Gastrocnemius medialis (tissue), 4 donors: ENCODE measurements at regions not wholly inside any gene's neighbourhood (a gene's known extent, or its start where the extent isn't known, plus 50 kb on each side); places are given as distances from the start of the nearest gene placed in this dataset.

Experiments
- ATAC-seq, 2 donors: fragments of 150-250 bp; one replicate each; pipeline ENCODE4 v1.9.1; 2016
- DNase-seq, 2 donors: peaks; one replicate each; pipeline ENCODE4 v3.0.0-alpha.2; 2019
- H3K27ac ChIP-seq, 4 donors: fragments of 200-600 bp; sonication (generic); 1 replicate in 1 of 4; 2 replicates in 3 of 4; pipeline ENCODE4 v1.5.1; 2016 to 2018; ENCODE audit warnings: mild to moderate bottlenecking in 2 of 4, moderate library complexity in 1 of 4
- H3K27me3 ChIP-seq, 3 donors: fragments of 200-600 bp; sonication (generic) in 2 of 3; 1 replicate in 1 of 3; 2 replicates in 2 of 3; pipeline versions ENCODE4 v1.5.1 to v1.6.0; 2016 to 2019; ENCODE audit warnings: mild to moderate bottlenecking in 1 of 3, moderate library complexity in 1 of 3
- H3K36me3 ChIP-seq, 2 donors: fragments of 200-600 bp; sonication (generic) in 1 of 2; one replicate each; pipeline ENCODE4 v1.5.1; 2017 to 2018
- H3K4me1 ChIP-seq, 2 donors: fragments of 200-600 bp; sonication (generic) in 1 of 2; one replicate each; pipeline ENCODE4 v1.5.1; 2016 to 2017; ENCODE audit warnings: mild to moderate bottlenecking in 2 of 2
- H3K4me3 ChIP-seq, 4 donors: fragments of 200-600 bp; sonication (generic) in 3 of 4; 1 replicate in 1 of 4; 2 replicates in 3 of 4; pipeline ENCODE4 v1.5.1; 2016 to 2019; ENCODE audit warnings: mild to moderate bottlenecking in 2 of 4
- H3K9me3 ChIP-seq, 3 donors: fragments of 200-600 bp; sonication (generic) in 2 of 3; 1 replicate in 1 of 3; 2 replicates in 2 of 3; pipeline ENCODE4 v1.5.1; 2016 to 2019
- CTCF ChIP-seq, 5 experiments: fragments of 450-650 bp in 3 of 5; fragments of 200-600 bp in 2 of 5; sonication (generic) in 2 of 5; IDR thresholded peaks in 4 of 5; conservative IDR thresholded peaks in 1 of 5; 1 replicate in 4 of 5; 2 replicates in 1 of 5; pipeline ENCODE4 v1.5.1; 2016 to 2019; ENCODE audit warnings: antibody characterized with exemption in 5 of 5, mild to moderate bottlenecking in 3 of 5, moderate library complexity in 3 of 5
- POLR2A ChIP-seq, 2 donors: fragments of 450-650 bp; IDR thresholded peaks; one replicate each; pipeline ENCODE4 v1.6.1; 2017; ENCODE audit warnings: antibody characterized with exemption in 2 of 2, mild to moderate bottlenecking in 2 of 2, moderate library complexity in 2 of 2
- in situ Hi-C, 4 donors: fragments of 200-750 bp; cut with MboI; loops; one replicate each; pipeline versions ENCODE4 v1.15.0 to v1.8.0; 2017; ENCODE audit warnings: low sequenced_read_pairs in 4 of 4
- intact Hi-C: fragments of 100-400 bp; cut with DNase I; formaldehyde crosslinking; loops from one replicate; pipeline ENCODE4 v1.15.1; 2023; ENCODE audit warnings: low total_unique reads

- Histone ChIP-seq H3K27ac (no peak overlapping the region), H3K27me3 (no peaks in the 10 kb centered on the region), H3K9me3 (no peaks in the 10 kb centered on the region), H3K4me1 (no peaks in the 10 kb centered on the region), H3K4me3 (no peak overlapping the region), H3K36me3 (no peaks in the 10 kb centered on the region)
- ATAC-seq (no peak), DNase-seq (no peak)
- in situ Hi-C loops: loop anchor here in 1 of 4 donors (25.0 kb wide), 1 partner anchor 104 kb away; no protein-coding TSS in a partner anchor
- TF ChIP-seq POLR2A (IDR thresholded peaks at IDR 0.05): no peak
- no peak for TF ChIP-seq CTCF (IDR thresholded peaks at IDR 0.05 in 4 of 5, conservative IDR thresholded peaks at IDR 0.05 in 1 of 5)
- intact Hi-C loops: no loop called here
Measured at GRCh38 chr10:108791030-108791429, 1132.3 kb downstream of the XPNPEP1 start.

- DNase-seq (no peak), ATAC-seq (no peak)
- Histone ChIP-seq H3K4me3 (no peak overlapping the region), H3K9me3 (no peaks in the 10 kb centered on the region), H3K27me3 (no peaks in the 10 kb centered on the region), H3K36me3 (no peaks in the 10 kb centered on the region), H3K4me1 (no peaks in the 10 kb centered on the region), H3K27ac (no peak overlapping the region)
- intact Hi-C loops: no loop called here
- TF ChIP-seq CTCF (IDR thresholded peaks at IDR 0.05 in 4 of 5, conservative IDR thresholded peaks at IDR 0.05 in 1 of 5) (no peak), POLR2A (IDR thresholded peaks at IDR 0.05) (no peak)
- in situ Hi-C loops: loop anchor here in 1 of 4 donors (25.0 kb wide), 1 partner anchor 103 kb away; no protein-coding TSS in a partner anchor
Measured at GRCh38 chr10:108789919-108790318, 1133.4 kb downstream of the XPNPEP1 start.

GRCh38 chr10:108789336-108789735 lies 1134.0 kb downstream of the XPNPEP1 start:
- no peaks in the 10 kb centered on the region for H3K9me3 ChIP-seq
- H3K4me1 ChIP-seq: no peaks in the 10 kb centered on the region
- intact Hi-C loops (no loop called here), in situ Hi-C loops (loop anchor here in 1 of 4 donors (25.0 kb wide), 1 partner anchor 102 kb away; no protein-coding TSS in a partner anchor)
- H3K4me3 ChIP-seq: no peak overlapping the region
- H3K27me3 ChIP-seq: no peaks in the 10 kb centered on the region
- ATAC-seq (no peak), DNase-seq (no peak)
- H3K27ac ChIP-seq: no peak overlapping the region
- no peaks in the 10 kb centered on the region for H3K36me3 ChIP-seq
- no peak for TF ChIP-seq POLR2A (IDR thresholded peaks at IDR 0.05)
- no peak for TF ChIP-seq CTCF (IDR thresholded peaks at IDR 0.05 in 4 of 5, conservative IDR thresholded peaks at IDR 0.05 in 1 of 5)

GRCh38 chr10:108788891-108789290 lies 1134.4 kb downstream of the XPNPEP1 start:
- TF ChIP-seq POLR2A (IDR thresholded peaks at IDR 0.05) (no peak), CTCF (IDR thresholded peaks at IDR 0.05 in 4 of 5, conservative IDR thresholded peaks at IDR 0.05 in 1 of 5) (no peak)
- no peak for DNase-seq
- intact Hi-C loops: no loop called here
- no peaks in the 10 kb centered on the region for H3K9me3 ChIP-seq
- no peaks in the 10 kb centered on the region for H3K36me3 ChIP-seq
- no peak overlapping the region for H3K27ac ChIP-seq
- in situ Hi-C loops: loop anchor here in 1 of 4 donors (25.0 kb wide), 1 partner anchor 102 kb away; no protein-coding TSS in a partner anchor
- ATAC-seq: no peak
- no peaks in the 10 kb centered on the region for H3K27me3 ChIP-seq
- H3K4me1 ChIP-seq: no peaks in the 10 kb centered on the region
- H3K4me3 ChIP-seq: no peak overlapping the region

GRCh38 chr10:108787932-108788331 lies 1135.4 kb downstream of the XPNPEP1 start:
- DNase-seq (no peak), ATAC-seq (no peak)
- intact Hi-C loops (no loop called here), in situ Hi-C loops (loop anchor here in 1 of 4 donors (25.0 kb wide), 1 partner anchor 101 kb away; no protein-coding TSS in a partner anchor)
- no peaks in the 10 kb centered on the region for H3K4me1 ChIP-seq
- H3K36me3 ChIP-seq: no peaks in the 10 kb centered on the region
- H3K9me3 ChIP-seq: no peaks in the 10 kb centered on the region
- H3K27ac ChIP-seq: no peak overlapping the region
- TF ChIP-seq CTCF (IDR thresholded peaks at IDR 0.05 in 4 of 5, conservative IDR thresholded peaks at IDR 0.05 in 1 of 5): no peak
- TF ChIP-seq POLR2A (IDR thresholded peaks at IDR 0.05): no peak
- no peak overlapping the region for H3K4me3 ChIP-seq
- no peaks in the 10 kb centered on the region for H3K27me3 ChIP-seq
